ENCODE measurements at regions not wholly inside any gene's neighbourhood (a gene's known extent, or its start where the extent isn't known, plus 50 kb on each side); places are given as distances from the start of the nearest gene placed in this dataset.

- FAIRE-seq (no peak), DNase-seq (ENCODE audit: low spot score) (no peak), ATAC-seq (no peak)
- no peak overlapping the region for H3K9ac ChIP-seq (ENCODE audit: insufficient read depth, low read depth, low read length)
- no peak overlapping the region for H3K4me3 ChIP-seq (replicated peaks in 1 of 3; ENCODE audit: insufficient read depth in 1 of 3, low read depth in 2 of 3, low read length in 3 of 3)
- no peaks in the 10 kb centered on the region for H4K20me1 ChIP-seq (ENCODE audit: insufficient read depth, low read length)
- 37% methylated on average over 2 of the region's 2 CpGs for WGBS (ENCODE audit: low lambda C conversion rate)
- ChIA-PET POLR2A (no interaction called here), CTCF (ENCODE audit: low intra/inter-chr PET ratio, low total read pairs) (no interaction called here)
- BruUV-seq (replicated peaks), result no TSS peak
- in situ Hi-C loops (cut with HindIII; ENCODE audit: extremely low pct_ligation_motif_present, low pct_unique_long_range_greater_than_20kb) (no loop called here), intact Hi-C loops (cut with micrococcal nuclease; ENCODE audit: unreplicated experiment) (no loop called here)
- H2AFZ ChIP-seq (ENCODE audit: low read length), result no peak overlapping the region
- peaks cover 39% of the 10 kb centered on the region for H3K9me3 ChIP-seq (ENCODE audit: low read length)
- H3K4me1 ChIP-seq (ENCODE audit: insufficient read depth, low read length), result no peaks in the 10 kb centered on the region
- TF ChIP-seq MAFF (IDR thresholded peaks at IDR 0.05; ENCODE audit: low read depth, low read length) (peak; percentile 91), ZNF24 (IDR thresholded peaks at IDR 0.05) (no peak), ZSCAN20 (CRISPR knock-in tag; IDR thresholded peaks at IDR 0.05; ENCODE audit: borderline replicate concordance) (no peak), MAFK (conservative IDR thresholded peaks at IDR 0.05 in 1 of 2, IDR thresholded peaks at IDR 0.05 in 1 of 2; ENCODE audit: low read length in 2 of 2) (peak; percentile 85 to 93)
- H3K4me2 ChIP-seq (ENCODE audit: low read depth, low read length), result no peak overlapping the region
- no peaks in the 10 kb centered on the region for H3K79me2 ChIP-seq (ENCODE audit: insufficient read depth, low read length)
- H3K36me3 ChIP-seq (replicated peaks in 1 of 2; ENCODE audit: control insufficient read depth in 1 of 2, insufficient read depth in 2 of 2, low read length in 2 of 2), result no peaks in the 10 kb centered on the region
- no peak overlapping the region for H3K27ac ChIP-seq (ENCODE audit: extremely low read length, insufficient read depth, low read length)
- H3K27me3 ChIP-seq (ENCODE audit: control insufficient read depth in 1 of 2, insufficient read depth in 2 of 2, low read length in 2 of 2), result no peaks in the 10 kb centered on the region
Measured at GRCh38 chr19:31423896-31424295, 74.7 kb upstream of the TSHZ3 start.

GRCh38 chr19:31424861-31425620 is 75.8 kb upstream of the TSHZ3 start:
- Histone ChIP-seq H3K79me2 (ENCODE audit: insufficient read depth, low read length) (no peaks in the 10 kb centered on the region), H3K4me1 (ENCODE audit: insufficient read depth, low read length) (no peaks in the 10 kb centered on the region), H3K9ac (ENCODE audit: insufficient read depth, low read depth, low read length) (no peak overlapping the region), H3K36me3 (replicated peaks in 1 of 2; ENCODE audit: control insufficient read depth in 1 of 2, insufficient read depth in 2 of 2, low read length in 2 of 2) (no peaks in the 10 kb centered on the region), H3K27ac (ENCODE audit: extremely low read length, insufficient read depth, low read length) (no peak overlapping the region), H3K4me3 (replicated peaks in 1 of 3; ENCODE audit: insufficient read depth in 1 of 3, low read depth in 2 of 3, low read length in 3 of 3) (no peak overlapping the region), H3K9me3 (ENCODE audit: low read length) (peaks cover 50% of the 10 kb centered on the region), H3K27me3 (ENCODE audit: control insufficient read depth in 1 of 2, insufficient read depth in 2 of 2, low read length in 2 of 2) (no peaks in the 10 kb centered on the region), H3K4me2 (ENCODE audit: low read depth, low read length) (no peak overlapping the region), H4K20me1 (ENCODE audit: insufficient read depth, low read length) (no peaks in the 10 kb centered on the region), H2AFZ (ENCODE audit: low read length) (no peak overlapping the region)
- ChIA-PET POLR2A (no interaction called here), CTCF (ENCODE audit: low intra/inter-chr PET ratio, low total read pairs) (no interaction called here)
- intact Hi-C loops (cut with micrococcal nuclease; ENCODE audit: unreplicated experiment), result no loop called here
- ATAC-seq (no peak), DNase-seq (ENCODE audit: low spot score) (no peak), FAIRE-seq (no peak)
- in situ Hi-C loops (cut with HindIII; ENCODE audit: extremely low pct_ligation_motif_present, low pct_unique_long_range_greater_than_20kb), result no loop called here
- no TSS peak for BruUV-seq (replicated peaks)
- 17% methylated on average over 9 of the region's 9 CpGs for WGBS (ENCODE audit: low lambda C conversion rate)
- TF ChIP-seq, protein P1, sequence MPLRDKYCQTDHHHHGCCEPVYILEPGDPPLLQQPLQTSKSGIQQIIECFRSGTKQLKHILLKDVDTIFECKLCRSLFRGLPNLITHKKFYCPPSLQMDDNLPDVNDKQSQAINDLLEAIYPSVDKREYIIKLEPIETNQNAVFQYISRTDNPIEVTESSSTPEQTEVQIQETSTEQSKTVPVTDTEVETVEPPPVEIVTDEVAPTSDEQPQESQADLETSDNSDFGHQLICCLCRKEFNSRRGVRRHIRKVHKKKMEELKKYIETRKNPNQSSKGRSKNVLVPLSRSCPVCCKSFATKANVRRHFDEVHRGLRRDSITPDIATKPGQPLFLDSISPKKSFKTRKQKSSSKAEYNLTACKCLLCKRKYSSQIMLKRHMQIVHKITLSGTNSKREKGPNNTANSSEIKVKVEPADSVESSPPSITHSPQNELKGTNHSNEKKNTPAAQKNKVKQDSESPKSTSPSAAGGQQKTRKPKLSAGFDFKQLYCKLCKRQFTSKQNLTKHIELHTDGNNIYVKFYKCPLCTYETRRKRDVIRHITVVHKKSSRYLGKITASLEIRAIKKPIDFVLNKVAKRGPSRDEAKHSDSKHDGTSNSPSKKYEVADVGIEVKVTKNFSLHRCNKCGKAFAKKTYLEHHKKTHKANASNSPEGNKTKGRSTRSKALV (CRISPR knock-in tag; IDR thresholded peaks at IDR 0.05), result no peak
- TF ChIP-seq CREB1 (IDR thresholded peaks at IDR 0.05), result no peak
- no peak for TF ChIP-seq CREB1 (CRISPR knock-in tag; IDR thresholded peaks at IDR 0.05)
- TF ChIP-seq FOXP4 (CRISPR knock-in tag; IDR thresholded peaks at IDR 0.05), result no peak
- TF ChIP-seq MNT (IDR thresholded peaks at IDR 0.05), result no peak
- no peak for TF ChIP-seq BRCA1 (CRISPR knock-in tag; IDR thresholded peaks at IDR 0.05)
- TF ChIP-seq KDM4B (CRISPR knock-in tag; IDR thresholded peaks at IDR 0.05), result no peak
- TF ChIP-seq, protein P2, sequence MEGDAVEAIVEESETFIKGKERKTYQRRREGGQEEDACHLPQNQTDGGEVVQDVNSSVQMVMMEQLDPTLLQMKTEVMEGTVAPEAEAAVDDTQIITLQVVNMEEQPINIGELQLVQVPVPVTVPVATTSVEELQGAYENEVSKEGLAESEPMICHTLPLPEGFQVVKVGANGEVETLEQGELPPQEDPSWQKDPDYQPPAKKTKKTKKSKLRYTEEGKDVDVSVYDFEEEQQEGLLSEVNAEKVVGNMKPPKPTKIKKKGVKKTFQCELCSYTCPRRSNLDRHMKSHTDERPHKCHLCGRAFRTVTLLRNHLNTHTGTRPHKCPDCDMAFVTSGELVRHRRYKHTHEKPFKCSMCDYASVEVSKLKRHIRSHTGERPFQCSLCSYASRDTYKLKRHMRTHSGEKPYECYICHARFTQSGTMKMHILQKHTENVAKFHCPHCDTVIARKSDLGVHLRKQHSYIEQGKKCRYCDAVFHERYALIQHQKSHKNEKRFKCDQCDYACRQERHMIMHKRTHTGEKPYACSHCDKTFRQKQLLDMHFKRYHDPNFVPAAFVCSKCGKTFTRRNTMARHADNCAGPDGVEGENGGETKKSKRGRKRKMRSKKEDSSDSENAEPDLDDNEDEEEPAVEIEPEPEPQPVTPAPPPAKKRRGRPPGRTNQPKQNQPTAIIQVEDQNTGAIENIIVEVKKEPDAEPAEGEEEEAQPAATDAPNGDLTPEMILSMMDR (CRISPR knock-in tag; IDR thresholded peaks at IDR 0.05), result no peak

All from HepG2 (cell line).